Activated T-cell treated with anti-CD3 and anti-CD28 coated beads, Interleukin-2, amount 50 U/mL, for 72 hours (primary cell): ENCODE measurements at regions not wholly inside any gene's neighbourhood (a gene's known extent, or its start where the extent isn't known, plus 50 kb on each side); places are given as distances from the start of the nearest gene placed in this dataset.

Experiments used
- ATAC-seq, 2 donors: fragments of 150-1000 bp; cut with Tn5 transposase; replicated peaks in 1 of 2; 2 replicates each; pipeline ENCODE4 v1.10.0; 2021; ENCODE audit warnings: moderate library complexity in 2 of 2, mild to moderate bottlenecking in 1 of 2
- DNase-seq, 2 donors: peaks; one replicate each; pipeline ENCODE4 v3.0.0; 2021 to 2022; ENCODE audit warnings: mixed read lengths in 1 of 2
- H3K27ac Mint-ChIP-seq: one replicate; pipeline ENCODE4 v1.8.0; 2022; ENCODE audit warnings: mild to moderate bottlenecking, moderate library complexity, mixed read lengths
- H3K27me3 Mint-ChIP-seq: one replicate; pipeline ENCODE4 v1.8.0; 2022; ENCODE audit warnings: low read depth, mixed read lengths
- H3K36me3 Mint-ChIP-seq, 2 donors: one replicate each; pipeline ENCODE4 v1.8.0; 2022; ENCODE audit warnings: mixed read lengths in 2 of 2, mild to moderate bottlenecking in 1 of 2; ENCODE audit not compliant: insufficient read depth in 2 of 2
- H3K4me1 Mint-ChIP-seq: one replicate; pipeline ENCODE4 v1.8.0; 2022; ENCODE audit warnings: low read depth, mixed read lengths
- H3K4me3 Mint-ChIP-seq, 2 donors: one replicate each; pipeline ENCODE4 v1.8.0; 2022; ENCODE audit warnings: mild to moderate bottlenecking in 2 of 2, mixed read lengths in 2 of 2, moderate library complexity in 2 of 2
- H3K9me3 Mint-ChIP-seq, 2 donors: one replicate each; pipeline ENCODE4 v1.8.0; 2022; ENCODE audit warnings: mixed read lengths in 2 of 2

GRCh38 chr6:50249493-50249892, 199.8 kb upstream of the DEFB112 start:
- H3K36me3 Mint-ChIP-seq: no peaks in the 10 kb centered on the region
- DNase-seq (no peak), ATAC-seq (no peak)
- H3K27ac Mint-ChIP-seq: no peak overlapping the region
- no peaks in the 10 kb centered on the region for H3K27me3 Mint-ChIP-seq
- H3K4me3 Mint-ChIP-seq: no peak overlapping the region
- no peaks in the 10 kb centered on the region for H3K4me1 Mint-ChIP-seq
- peaks cover 2 to 4% of the 10 kb centered on the region in 2 donors for H3K9me3 Mint-ChIP-seq

- Mint-ChIP-seq H3K4me1 (no peaks in the 10 kb centered on the region), H3K27ac (no peak overlapping the region), H3K36me3 (peaks cover 0 to 2% of the 10 kb centered on the region in 2 donors), H3K9me3 (peaks cover 7 to 13% of the 10 kb centered on the region in 2 donors), H3K4me3 (no peak overlapping the region), H3K27me3 (no peaks in the 10 kb centered on the region)
- ATAC-seq (no peak), DNase-seq (no peak)
These were observed 207.6 kb upstream of the DEFB112 start for GRCh38 chr6:50257322-50257721.

GRCh38 chr6:50259903-50260302, 210.2 kb upstream of the DEFB112 start:
- DNase-seq (no peak), ATAC-seq (no peak)
- H3K4me1 Mint-ChIP-seq: no peaks in the 10 kb centered on the region
- H3K36me3 Mint-ChIP-seq: peaks cover 0 to 2% of the 10 kb centered on the region in 2 donors
- no peak overlapping the region for H3K4me3 Mint-ChIP-seq
- peaks cover 9 to 19% of the 10 kb centered on the region in 2 donors for H3K9me3 Mint-ChIP-seq
- H3K27me3 Mint-ChIP-seq: no peaks in the 10 kb centered on the region
- H3K27ac Mint-ChIP-seq: no peak overlapping the region

- H3K4me1 Mint-ChIP-seq: no peaks in the 10 kb centered on the region
- no peak overlapping the region for H3K4me3 Mint-ChIP-seq
- no peak overlapping the region for H3K27ac Mint-ChIP-seq
- no peaks in the 10 kb centered on the region for H3K27me3 Mint-ChIP-seq
- ATAC-seq (no peak), DNase-seq (no peak)
- peaks cover 9 to 12% of the 10 kb centered on the region in 2 donors for H3K9me3 Mint-ChIP-seq
- H3K36me3 Mint-ChIP-seq: no peaks in the 10 kb centered on the region
These were observed 215.4 kb upstream of the DEFB112 start for GRCh38 chr6:50264995-50265571.

GRCh38 chr6:50270415-50270814, 220.7 kb upstream of the DEFB112 start:
- peaks cover 7% of the 10 kb centered on the region in 2 donors for H3K9me3 Mint-ChIP-seq
- DNase-seq (no peak), ATAC-seq (no peak)
- no peaks in the 10 kb centered on the region for H3K4me1 Mint-ChIP-seq
- no peak overlapping the region for H3K4me3 Mint-ChIP-seq
- H3K27me3 Mint-ChIP-seq: no peaks in the 10 kb centered on the region
- no peaks in the 10 kb centered on the region for H3K36me3 Mint-ChIP-seq
- H3K27ac Mint-ChIP-seq: no peak overlapping the region

- Mint-ChIP-seq H3K4me3 (no peak overlapping the region), H3K27me3 (no peaks in the 10 kb centered on the region), H3K27ac (no peak overlapping the region), H3K4me1 (no peaks in the 10 kb centered on the region), H3K36me3 (no peaks in the 10 kb centered on the region), H3K9me3 (peaks cover 6 to 7% of the 10 kb centered on the region in 2 donors)
- no peak for DNase-seq
- no peak for ATAC-seq
These were observed 221.5 kb upstream of the DEFB112 start for GRCh38 chr6:50271266-50271665.

GRCh38 chr6:50271817-50272216, 222.1 kb upstream of the DEFB112 start:
- H3K27me3 Mint-ChIP-seq: no peaks in the 10 kb centered on the region
- no peak for ATAC-seq
- no peaks in the 10 kb centered on the region for H3K36me3 Mint-ChIP-seq
- DNase-seq: no peak
- no peak overlapping the region for H3K4me3 Mint-ChIP-seq
- H3K9me3 Mint-ChIP-seq: peaks cover 4 to 7% of the 10 kb centered on the region in 2 donors
- H3K27ac Mint-ChIP-seq: no peak overlapping the region
- no peaks in the 10 kb centered on the region for H3K4me1 Mint-ChIP-seq

- Mint-ChIP-seq H3K4me1 (no peaks in the 10 kb centered on the region), H3K27ac (no peak overlapping the region), H3K36me3 (no peaks in the 10 kb centered on the region), H3K4me3 (no peak overlapping the region), H3K27me3 (no peaks in the 10 kb centered on the region), H3K9me3 (peaks cover 3 to 7% of the 10 kb centered on the region in 2 donors)
- DNase-seq (no peak), ATAC-seq (no peak)
These were observed 222.9 kb upstream of the DEFB112 start for GRCh38 chr6:50272611-50273010.

- Mint-ChIP-seq H3K36me3 (no peaks in the 10 kb centered on the region), H3K27ac (no peak overlapping the region), H3K9me3 (peaks cover 5 to 8% of the 10 kb centered on the region in 2 donors), H3K4me1 (no peaks in the 10 kb centered on the region), H3K27me3 (no peaks in the 10 kb centered on the region), H3K4me3 (no peak overlapping the region)
- ATAC-seq: no peak
- DNase-seq: no peak
These were observed 227.1 kb upstream of the DEFB112 start for GRCh38 chr6:50276771-50277261.

- H3K36me3 Mint-ChIP-seq: no peaks in the 10 kb centered on the region
- no peak for DNase-seq
- peaks cover 5 to 7% of the 10 kb centered on the region in 2 donors for H3K9me3 Mint-ChIP-seq
- no peaks in the 10 kb centered on the region for H3K27me3 Mint-ChIP-seq
- ATAC-seq: no peak
- H3K27ac Mint-ChIP-seq: no peak overlapping the region
- H3K4me1 Mint-ChIP-seq: no peaks in the 10 kb centered on the region
- no peak overlapping the region for H3K4me3 Mint-ChIP-seq
These were observed 228.0 kb upstream of the DEFB112 start for GRCh38 chr6:50277774-50278173.

GRCh38 chr6:50278663-50279062, 228.9 kb upstream of the DEFB112 start:
- H3K27ac Mint-ChIP-seq: no peak overlapping the region
- H3K4me3 Mint-ChIP-seq: no peak overlapping the region
- ATAC-seq (no peak), DNase-seq (no peak)
- no peaks in the 10 kb centered on the region for H3K36me3 Mint-ChIP-seq
- no peaks in the 10 kb centered on the region for H3K27me3 Mint-ChIP-seq
- H3K4me1 Mint-ChIP-seq: no peaks in the 10 kb centered on the region
- peaks cover 5 to 7% of the 10 kb centered on the region in 2 donors for H3K9me3 Mint-ChIP-seq

GRCh38 chr6:50285735-50286134, 236.0 kb upstream of the DEFB112 start:
- DNase-seq (no peak), ATAC-seq (no peak)
- no peak overlapping the region for H3K4me3 Mint-ChIP-seq
- H3K27me3 Mint-ChIP-seq: no peaks in the 10 kb centered on the region
- H3K27ac Mint-ChIP-seq: no peak overlapping the region
- peaks cover 4 to 6% of the 10 kb centered on the region in 2 donors for H3K9me3 Mint-ChIP-seq
- no peaks in the 10 kb centered on the region for H3K4me1 Mint-ChIP-seq
- no peaks in the 10 kb centered on the region for H3K36me3 Mint-ChIP-seq

GRCh38 chr6:50288241-50288640, 238.5 kb upstream of the DEFB112 start:
- DNase-seq: no peak
- H3K4me1 Mint-ChIP-seq: no peaks in the 10 kb centered on the region
- H3K4me3 Mint-ChIP-seq: no peak overlapping the region
- no peak for ATAC-seq
- H3K27ac Mint-ChIP-seq: no peak overlapping the region
- no peaks in the 10 kb centered on the region for H3K36me3 Mint-ChIP-seq
- peaks cover 4 to 6% of the 10 kb centered on the region in 2 donors for H3K9me3 Mint-ChIP-seq
- H3K27me3 Mint-ChIP-seq: no peaks in the 10 kb centered on the region

GRCh38 chr6:50288881-50289280, 239.2 kb upstream of the DEFB112 start:
- H3K36me3 Mint-ChIP-seq: no peaks in the 10 kb centered on the region
- peaks cover 4 to 6% of the 10 kb centered on the region in 2 donors for H3K9me3 Mint-ChIP-seq
- no peak overlapping the region for H3K4me3 Mint-ChIP-seq
- DNase-seq (no peak), ATAC-seq (no peak)
- no peak overlapping the region for H3K27ac Mint-ChIP-seq
- no peaks in the 10 kb centered on the region for H3K4me1 Mint-ChIP-seq
- no peaks in the 10 kb centered on the region for H3K27me3 Mint-ChIP-seq
